Astrocyte (in vitro differentiated cells and primary cell): ENCODE measurements at regions not wholly inside any gene's neighbourhood (a gene's known extent, or its start where the extent isn't known, plus 50 kb on each side); places are given as distances from the start of the nearest gene placed in this dataset.

ENCODE experiments used
- DNase-seq: peaks from one replicate; pipeline ENCODE4 v3.0.0-alpha.2; 2010; ENCODE audit warnings: low read depth
- FAIRE-seq: peaks from 2 replicates; lab custom pipeline; 2011; peaks lifted over from hg19 to GRCh38; lab: Jason Lieb, UNC
- H2AFZ ChIP-seq: 2 replicates; pipeline ENCODE4 v1.6.0; 2012; ENCODE audit warnings: low read depth, low read length, inconsistent platforms
- H3K27ac ChIP-seq: 2 replicates; pipeline ENCODE4 v1.5.1; 2011; ENCODE audit warnings: low read depth, low read length, inconsistent platforms
- H3K27me3 ChIP-seq: 2 replicates; pipeline ENCODE4 v1.6.0; 2011; ENCODE audit warnings: low read length, inconsistent platforms; ENCODE audit not compliant: insufficient read depth
- H3K36me3 ChIP-seq: 2 replicates; pipeline ENCODE4 v1.5.1; 2011; ENCODE audit warnings: low read length, inconsistent platforms; ENCODE audit not compliant: insufficient read depth
- H3K4me1 ChIP-seq: 2 replicates; pipeline ENCODE4 v1.5.1; 2011; ENCODE audit warnings: low read length, inconsistent platforms; ENCODE audit not compliant: insufficient read depth
- H3K4me2 ChIP-seq: 2 replicates; pipeline ENCODE4 v1.6.0; 2012; ENCODE audit warnings: low read length, inconsistent platforms
- H3K4me3 ChIP-seq: 2 replicates; pipeline ENCODE4 v1.5.1; 2011; ENCODE audit warnings: low read depth, mild to moderate bottlenecking, low read length, inconsistent platforms; ENCODE audit not compliant: insufficient read depth
- H3K79me2 ChIP-seq: 2 replicates; pipeline ENCODE4 v1.6.0; 2012; ENCODE audit warnings: mild to moderate bottlenecking, low read length, inconsistent platforms; ENCODE audit not compliant: insufficient read depth
- H3K9ac ChIP-seq: 2 replicates; pipeline ENCODE4 v1.6.0; 2012; ENCODE audit warnings: mild to moderate bottlenecking, low read length, inconsistent platforms
- H3K9me3 ChIP-seq: 2 replicates; pipeline ENCODE4 v1.5.1; 2012; ENCODE audit warnings: low read depth, mild to moderate bottlenecking, low read length, inconsistent platforms; ENCODE audit not compliant: insufficient read depth
- H4K20me1 ChIP-seq: 2 replicates; pipeline ENCODE4 v1.6.0; 2012; ENCODE audit warnings: low read length, inconsistent platforms; ENCODE audit not compliant: insufficient read depth
- H3K27ac Mint-ChIP-seq: one replicate; pipeline ENCODE4 v1.8.0; 2021; ENCODE audit warnings: mild to moderate bottlenecking, mixed read lengths; ENCODE audit not compliant: unreplicated experiment
- H3K27me3 Mint-ChIP-seq: one replicate; pipeline ENCODE4 v1.8.0; 2021; ENCODE audit warnings: low read depth, mixed read lengths; ENCODE audit not compliant: unreplicated experiment
- H3K36me3 Mint-ChIP-seq: one replicate; pipeline ENCODE4 v1.8.0; 2021; ENCODE audit warnings: low read depth, mixed read lengths; ENCODE audit not compliant: unreplicated experiment
- H3K4me1 Mint-ChIP-seq: one replicate; pipeline ENCODE4 v1.8.0; 2021; ENCODE audit warnings: low read depth, mixed read lengths; ENCODE audit not compliant: unreplicated experiment
- H3K4me3 Mint-ChIP-seq: one replicate; pipeline ENCODE4 v1.8.0; 2021; ENCODE audit warnings: mild to moderate bottlenecking, moderate library complexity, mixed read lengths; ENCODE audit not compliant: unreplicated experiment
- H3K9me3 Mint-ChIP-seq: one replicate; pipeline ENCODE4 v1.8.0; 2021; ENCODE audit warnings: mild to moderate bottlenecking, mixed read lengths; ENCODE audit not compliant: unreplicated experiment
- EZH2 ChIP-seq: IDR thresholded peaks from 2 replicates; pipeline ENCODE4 v1.6.1; 2012; ENCODE audit warnings: mild to moderate bottlenecking, low read length, inconsistent platforms; ENCODE audit not compliant: insufficient read depth
- TF ChIP-seq, protein P1 (sequence below): IDR thresholded peaks from 2 replicates; pipeline ENCODE4 v1.5.1; 2011; ENCODE audit warnings: low read depth, mild to moderate bottlenecking, inconsistent platforms, low read length, moderate library complexity; ENCODE audit not compliant: insufficient read depth

DNA sequence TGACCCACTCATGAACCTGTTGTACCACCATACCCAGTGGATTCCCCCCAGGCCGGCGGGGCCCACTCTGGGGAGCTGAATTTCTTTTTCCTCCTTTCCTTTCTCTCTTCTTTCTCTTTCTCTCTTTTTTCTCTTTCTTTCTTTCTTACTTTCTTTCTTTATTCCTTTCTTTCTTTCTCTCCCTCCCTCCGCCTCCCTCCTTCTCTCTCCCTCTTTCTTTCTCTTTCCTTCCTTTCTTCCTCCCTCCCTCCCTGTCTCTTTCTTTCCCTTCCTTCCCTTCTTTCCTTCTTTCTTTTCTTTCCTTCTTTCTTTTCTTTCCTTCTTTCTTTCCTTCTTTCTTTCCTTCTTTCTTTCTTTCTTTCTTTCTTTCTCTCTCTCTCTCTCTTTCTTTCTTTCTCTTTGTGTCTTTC, 327.7 kb downstream of the ZNF536 start:
- Histone ChIP-seq H2AFZ (no peak overlapping the region), H3K36me3 (no peaks in the 10 kb centered on the region), H3K9me3 (no peaks in the 10 kb centered on the region), H3K79me2 (no peaks in the 10 kb centered on the region), H3K4me1 (no peaks in the 10 kb centered on the region), H3K9ac (no peak overlapping the region), H3K27me3 (no peaks in the 10 kb centered on the region), H3K4me3 (no peak overlapping the region), H3K4me2 (no peak overlapping the region), H4K20me1 (no peaks in the 10 kb centered on the region), H3K27ac (no peak overlapping the region)
- TF ChIP-seq, protein P1, sequence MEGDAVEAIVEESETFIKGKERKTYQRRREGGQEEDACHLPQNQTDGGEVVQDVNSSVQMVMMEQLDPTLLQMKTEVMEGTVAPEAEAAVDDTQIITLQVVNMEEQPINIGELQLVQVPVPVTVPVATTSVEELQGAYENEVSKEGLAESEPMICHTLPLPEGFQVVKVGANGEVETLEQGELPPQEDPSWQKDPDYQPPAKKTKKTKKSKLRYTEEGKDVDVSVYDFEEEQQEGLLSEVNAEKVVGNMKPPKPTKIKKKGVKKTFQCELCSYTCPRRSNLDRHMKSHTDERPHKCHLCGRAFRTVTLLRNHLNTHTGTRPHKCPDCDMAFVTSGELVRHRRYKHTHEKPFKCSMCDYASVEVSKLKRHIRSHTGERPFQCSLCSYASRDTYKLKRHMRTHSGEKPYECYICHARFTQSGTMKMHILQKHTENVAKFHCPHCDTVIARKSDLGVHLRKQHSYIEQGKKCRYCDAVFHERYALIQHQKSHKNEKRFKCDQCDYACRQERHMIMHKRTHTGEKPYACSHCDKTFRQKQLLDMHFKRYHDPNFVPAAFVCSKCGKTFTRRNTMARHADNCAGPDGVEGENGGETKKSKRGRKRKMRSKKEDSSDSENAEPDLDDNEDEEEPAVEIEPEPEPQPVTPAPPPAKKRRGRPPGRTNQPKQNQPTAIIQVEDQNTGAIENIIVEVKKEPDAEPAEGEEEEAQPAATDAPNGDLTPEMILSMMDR, result no peak
- no peak for TF ChIP-seq EZH2
- Mint-ChIP-seq H3K27me3 (peaks cover 18% of the 10 kb centered on the region), H3K4me1 (no peaks in the 10 kb centered on the region), H3K4me3 (no peak overlapping the region), H3K36me3 (no peaks in the 10 kb centered on the region), H3K27ac (no peak overlapping the region), H3K9me3 (no peaks in the 10 kb centered on the region)
- no peak for DNase-seq
- no peak for FAIRE-seq

DNA sequence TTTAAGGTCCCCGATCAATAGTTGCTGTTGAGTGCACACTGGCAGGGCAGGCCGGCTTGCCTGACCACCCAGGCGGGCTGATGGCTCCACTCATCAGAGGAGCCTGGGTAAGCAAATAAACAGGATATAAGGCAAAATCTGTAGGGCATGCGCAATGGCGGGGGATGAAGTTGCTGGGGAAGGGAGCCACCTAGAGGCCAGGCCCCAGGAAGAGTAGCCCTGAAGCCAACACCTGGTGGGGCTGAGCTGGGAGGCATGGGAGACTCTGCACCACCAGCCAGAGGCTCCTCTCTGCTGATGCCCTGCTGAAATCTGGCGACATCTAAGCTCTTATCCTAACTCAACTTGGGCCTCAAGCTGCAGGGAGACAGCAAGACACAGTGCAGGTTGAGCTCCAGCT, 324.3 kb downstream of the ZNF536 start:
- Mint-ChIP-seq H3K4me1 (no peaks in the 10 kb centered on the region), H3K36me3 (no peaks in the 10 kb centered on the region), H3K27me3 (peaks cover 24% of the 10 kb centered on the region), H3K4me3 (peak overlapping the region; percentile 60), H3K9me3 (no peaks in the 10 kb centered on the region), H3K27ac (no peak overlapping the region)
- Histone ChIP-seq H3K9me3 (no peaks in the 10 kb centered on the region), H3K27ac (no peak overlapping the region), H3K36me3 (no peaks in the 10 kb centered on the region), H3K4me1 (no peaks in the 10 kb centered on the region), H3K4me2 (no peak overlapping the region), H3K4me3 (no peak overlapping the region), H4K20me1 (no peaks in the 10 kb centered on the region), H3K27me3 (peaks cover 11% of the 10 kb centered on the region), H3K79me2 (no peaks in the 10 kb centered on the region), H3K9ac (no peak overlapping the region), H2AFZ (no peak overlapping the region)
- DNase-seq, result no peak
- FAIRE-seq, result no peak
- TF ChIP-seq, protein P1, result peak; percentile 8
- TF ChIP-seq EZH2, result no peak

DNA sequence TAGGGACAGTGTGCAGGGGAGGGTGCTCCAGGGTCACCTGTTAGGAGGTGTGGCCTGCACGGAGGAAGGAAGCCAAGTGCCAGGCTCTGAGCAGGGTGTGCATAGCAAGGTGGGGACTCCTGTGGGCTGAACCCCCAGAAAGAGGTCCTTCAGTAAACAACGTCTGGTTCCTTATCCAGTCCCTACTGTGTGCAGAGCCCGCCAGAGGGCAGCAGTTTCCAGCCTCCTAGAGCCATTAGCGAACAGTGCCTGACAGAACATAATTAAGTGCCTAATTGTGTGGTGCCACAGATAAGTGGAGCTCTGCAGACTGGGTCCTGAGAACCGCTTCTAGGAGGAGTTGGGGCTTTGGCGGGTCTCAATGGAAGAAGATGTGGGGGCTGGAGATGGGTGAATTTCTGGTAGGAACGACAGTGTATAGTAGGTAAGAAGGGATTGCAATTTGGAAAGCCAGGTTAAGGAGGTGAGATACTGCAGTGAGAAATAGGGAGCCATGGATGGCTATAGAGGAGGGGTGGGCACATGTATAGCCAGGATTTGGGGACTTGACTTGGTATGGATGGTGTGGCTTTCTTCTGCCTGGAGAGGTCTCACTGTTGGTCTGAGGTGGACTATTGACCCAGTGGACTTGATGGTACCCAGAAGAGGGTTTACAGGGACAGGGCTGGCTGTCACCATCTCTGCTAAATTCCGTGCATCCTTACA, 323.1 kb downstream of the ZNF536 start:
- Histone ChIP-seq H3K4me3 (no peak overlapping the region), H3K27ac (no peak overlapping the region), H3K4me1 (no peaks in the 10 kb centered on the region), H3K9me3 (no peaks in the 10 kb centered on the region), H3K79me2 (no peaks in the 10 kb centered on the region), H3K4me2 (no peak overlapping the region), H4K20me1 (no peaks in the 10 kb centered on the region), H3K9ac (no peak overlapping the region), H2AFZ (no peak overlapping the region), H3K36me3 (no peaks in the 10 kb centered on the region), H3K27me3 (peaks cover 20% of the 10 kb centered on the region)
- FAIRE-seq (no peak), DNase-seq (no peak)
- H3K27ac Mint-ChIP-seq, result no peak overlapping the region
- no peaks in the 10 kb centered on the region for H3K9me3 Mint-ChIP-seq
- peaks cover 33% of the 10 kb centered on the region for H3K27me3 Mint-ChIP-seq
- H3K4me1 Mint-ChIP-seq, result no peaks in the 10 kb centered on the region
- TF ChIP-seq EZH2, result no peak
- TF ChIP-seq, protein P1, result no peak
- no peaks in the 10 kb centered on the region for H3K36me3 Mint-ChIP-seq
- H3K4me3 Mint-ChIP-seq, result no peak overlapping the region
